Left ventricle myocardium inferior (tissue), 1 donor: ENCODE measurements at regions not wholly inside any gene's neighbourhood (a gene's known extent, or its start where the extent isn't known, plus 50 kb on each side); places are given as distances from the start of the nearest gene placed in this dataset.
"Not testable (repeated sequence)": the region's sequence is repeated elsewhere in the genome, so short reads cannot be mapped to it uniquely, and the experiment has no call there.

Experiments used
- DNase-seq: peaks from one replicate; pipeline ENCODE4 v3.0.0-alpha.2; 2020
- H3K27ac ChIP-seq: fragments of 200-600 bp; replicated peaks from 2 replicates; pipeline ENCODE4 v1.8.0; 2021
- H3K27me3 ChIP-seq: fragments of 200-600 bp; 2 replicates; pipeline ENCODE4 v1.8.0; 2021; ENCODE audit warnings: low read depth
- H3K36me3 ChIP-seq: fragments of 200-600 bp; 2 replicates; pipeline ENCODE4 v1.8.0; 2021
- H3K4me1 ChIP-seq: fragments of 200-600 bp; 2 replicates; pipeline ENCODE4 v1.8.0; 2021
- H3K4me3 ChIP-seq: fragments of 200-600 bp; 2 replicates; pipeline ENCODE4 v1.8.0; 2021; ENCODE audit warnings: mild to moderate bottlenecking, moderate library complexity
- H3K9me3 ChIP-seq: fragments of 200-600 bp; replicated peaks from 2 replicates; pipeline ENCODE4 v1.8.0; 2021
- intact Hi-C: fragments of 100-400 bp; cut with micrococcal nuclease; formaldehyde crosslinking; loops from one replicate; pipeline ENCODE4 v1.11.0; 2022
- TF ChIP-seq, protein P1 (sequence below): fragments of 200-600 bp; IDR thresholded peaks from 2 replicates; pipeline ENCODE4 v1.8.0; 2021; ENCODE audit warnings: antibody characterized with exemption, mild to moderate bottlenecking, borderline replicate concordance
- donor health status: DM: no; HTN: yes; CAD: no; lungs with severe emphysema.

DNA sequence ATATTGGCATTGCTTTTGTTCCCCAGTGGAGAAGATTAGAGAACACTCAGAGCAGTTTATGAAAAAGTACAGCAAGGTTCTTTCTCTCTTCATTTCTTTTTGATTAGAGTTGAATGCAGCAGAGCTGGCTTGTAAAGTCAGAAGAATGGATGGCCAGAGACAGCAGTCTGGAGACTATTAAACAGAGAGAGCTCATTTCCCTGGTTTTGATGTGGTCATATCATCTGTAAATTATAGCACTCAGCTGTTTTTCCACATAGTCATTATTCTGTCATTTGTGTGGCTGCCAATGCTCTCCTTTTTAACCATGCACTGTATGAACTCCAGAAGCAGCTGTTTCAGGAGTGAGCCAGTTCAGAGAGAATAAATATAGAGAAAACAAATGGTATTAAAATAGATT, 177.4 kb upstream of the CRBN start:
- no peak for DNase-seq
- intact Hi-C loops: no loop called here
- Histone ChIP-seq H3K27me3 (peaks cover 16% of the 10 kb centered on the region), H3K27ac (no peak overlapping the region), H3K36me3 (no peaks in the 10 kb centered on the region), H3K9me3 (no peaks in the 10 kb centered on the region), H3K4me1 (no peaks in the 10 kb centered on the region), H3K4me3 (no peak overlapping the region)
- TF ChIP-seq, protein P1, sequence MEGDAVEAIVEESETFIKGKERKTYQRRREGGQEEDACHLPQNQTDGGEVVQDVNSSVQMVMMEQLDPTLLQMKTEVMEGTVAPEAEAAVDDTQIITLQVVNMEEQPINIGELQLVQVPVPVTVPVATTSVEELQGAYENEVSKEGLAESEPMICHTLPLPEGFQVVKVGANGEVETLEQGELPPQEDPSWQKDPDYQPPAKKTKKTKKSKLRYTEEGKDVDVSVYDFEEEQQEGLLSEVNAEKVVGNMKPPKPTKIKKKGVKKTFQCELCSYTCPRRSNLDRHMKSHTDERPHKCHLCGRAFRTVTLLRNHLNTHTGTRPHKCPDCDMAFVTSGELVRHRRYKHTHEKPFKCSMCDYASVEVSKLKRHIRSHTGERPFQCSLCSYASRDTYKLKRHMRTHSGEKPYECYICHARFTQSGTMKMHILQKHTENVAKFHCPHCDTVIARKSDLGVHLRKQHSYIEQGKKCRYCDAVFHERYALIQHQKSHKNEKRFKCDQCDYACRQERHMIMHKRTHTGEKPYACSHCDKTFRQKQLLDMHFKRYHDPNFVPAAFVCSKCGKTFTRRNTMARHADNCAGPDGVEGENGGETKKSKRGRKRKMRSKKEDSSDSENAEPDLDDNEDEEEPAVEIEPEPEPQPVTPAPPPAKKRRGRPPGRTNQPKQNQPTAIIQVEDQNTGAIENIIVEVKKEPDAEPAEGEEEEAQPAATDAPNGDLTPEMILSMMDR: no peak

- H3K27ac ChIP-seq: no peak overlapping the region
- no peak overlapping the region for H3K4me3 ChIP-seq
- no peak for DNase-seq
- TF ChIP-seq, protein P1: no peak
- peaks cover 8% of the 10 kb centered on the region for H3K27me3 ChIP-seq
- intact Hi-C loops: no loop called here
- H3K36me3 ChIP-seq: no peaks in the 10 kb centered on the region
- no peaks in the 10 kb centered on the region for H3K9me3 ChIP-seq
- no peaks in the 10 kb centered on the region for H3K4me1 ChIP-seq
These were observed 176.0 kb upstream of the CRBN start for GRCh38 chr3:3355442-3355841.

- H3K4me3 ChIP-seq: no peak overlapping the region
- no peak for DNase-seq
- H3K27me3 ChIP-seq: peaks cover 8% of the 10 kb centered on the region
- H3K27ac ChIP-seq: no peak overlapping the region
- H3K9me3 ChIP-seq: no peaks in the 10 kb centered on the region
- H3K4me1 ChIP-seq: no peaks in the 10 kb centered on the region
- no peaks in the 10 kb centered on the region for H3K36me3 ChIP-seq
- intact Hi-C loops: no loop called here
- TF ChIP-seq, protein P1: no peak
These were observed 173.7 kb upstream of the CRBN start for GRCh38 chr3:3353153-3353552.

DNA sequence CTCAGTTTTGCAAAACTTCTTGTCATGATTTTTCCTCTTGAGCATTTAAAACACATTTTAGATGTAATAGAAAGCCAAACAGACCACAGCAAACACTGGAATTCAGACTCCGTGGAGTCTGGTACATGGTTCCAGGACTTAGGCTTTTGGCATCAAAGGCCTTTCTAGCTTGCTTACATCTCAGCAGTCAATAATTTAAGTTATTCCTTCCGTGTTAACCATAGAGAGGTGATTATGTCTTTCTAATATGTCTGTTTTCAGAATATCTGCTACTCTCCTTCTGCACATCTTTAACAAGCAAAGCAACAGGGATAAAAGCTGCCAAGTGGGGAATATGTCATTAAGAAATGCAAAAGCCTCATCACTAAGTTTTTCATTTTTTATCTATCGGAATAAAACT, 171.7 kb upstream of the CRBN start:
- DNase-seq: no peak
- no peaks in the 10 kb centered on the region for H3K4me1 ChIP-seq
- intact Hi-C loops: no loop called here
- H3K36me3 ChIP-seq: no peaks in the 10 kb centered on the region
- H3K27ac ChIP-seq: no peak overlapping the region
- TF ChIP-seq, protein P1: no peak
- H3K27me3 ChIP-seq: peaks cover 12% of the 10 kb centered on the region
- no peaks in the 10 kb centered on the region for H3K9me3 ChIP-seq
- H3K4me3 ChIP-seq: no peak overlapping the region

DNA sequence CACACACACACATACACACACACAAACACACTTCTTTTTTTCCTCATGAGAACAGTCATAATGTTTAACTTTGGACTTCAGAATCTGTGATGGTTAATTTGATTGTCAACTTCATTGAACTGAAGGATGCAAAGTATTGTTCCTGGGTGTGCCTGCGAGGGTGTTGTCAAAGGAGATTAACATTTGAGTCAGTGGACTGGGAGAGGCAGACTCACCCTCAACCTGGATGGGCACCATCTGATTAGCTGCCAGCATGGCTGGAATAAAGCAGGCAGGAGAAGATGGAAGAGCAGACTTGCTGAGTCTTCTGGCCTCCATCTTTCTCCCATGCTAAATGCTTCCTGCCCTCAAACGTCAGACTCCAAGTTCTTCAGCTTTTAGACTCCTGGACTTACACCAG, 167.6 kb upstream of the CRBN start:
- DNase-seq, intact Hi-C loops, H3K9me3 ChIP-seq, H3K4me1 ChIP-seq, H3K27ac ChIP-seq, H3K27me3 ChIP-seq, H3K36me3 ChIP-seq, H3K4me3 ChIP-seq: not testable (repeated sequence)

GRCh38 chr3:3346556-3346955, 167.1 kb upstream of the CRBN start:
- Histone ChIP-seq H3K4me3 (no peak overlapping the region), H3K4me1 (no peaks in the 10 kb centered on the region), H3K9me3 (no peaks in the 10 kb centered on the region), H3K27me3 (peaks cover 8% of the 10 kb centered on the region), H3K36me3 (no peaks in the 10 kb centered on the region), H3K27ac (no peak overlapping the region)
- TF ChIP-seq, protein P1: no peak
- DNase-seq: no peak
- intact Hi-C loops: no loop called here
